Fibroblast of lung (primary cell): ENCODE measurements at regions not wholly inside any gene's neighbourhood (a gene's known extent, or its start where the extent isn't known, plus 50 kb on each side); places are given as distances from the start of the nearest gene placed in this dataset.

Experiments used
- DNase-seq, 2 donors: peaks; one replicate each; pipeline versions ENCODE4 v3.0.0 to v3.0.0-alpha.2; 2010; ENCODE audit warnings: low read depth in 2 of 2
- H2AFZ ChIP-seq: 2 replicates; pipeline ENCODE4 v1.5.1; 2012; ENCODE audit warnings: low read length, control low read depth, inconsistent platforms
- H3K27ac ChIP-seq: 2 replicates; pipeline ENCODE4 v1.5.1; 2011; ENCODE audit warnings: low read length, control low read depth; ENCODE audit not compliant: insufficient read depth
- H3K27me3 ChIP-seq: 2 replicates; pipeline ENCODE4 v1.5.1; 2011; ENCODE audit warnings: mild to moderate bottlenecking, low read length; ENCODE audit not compliant: control insufficient read depth, insufficient read depth
- H3K36me3 ChIP-seq: 2 replicates; pipeline ENCODE4 v1.5.1; 2011; ENCODE audit warnings: low read length; ENCODE audit not compliant: control insufficient read depth, insufficient read depth
- H3K4me1 ChIP-seq: 2 replicates; pipeline ENCODE4 v1.5.1; 2011; ENCODE audit warnings: low read length; ENCODE audit not compliant: control insufficient read depth, insufficient read depth; ENCODE audit errors: extremely low read depth
- H3K4me2 ChIP-seq: 2 replicates; pipeline ENCODE4 v1.5.1; 2011; ENCODE audit warnings: low read length, control low read depth; ENCODE audit not compliant: insufficient read depth; ENCODE audit errors: extremely low read depth
- H3K4me3 ChIP-seq, 4 experiments: fragments of 200-600 bp in 1 of 4; sonication (generic) in 1 of 4; replicated peaks in 1 of 4; 2 replicates each; pipeline ENCODE4 v1.5.1; 2011 to 2016; ENCODE audit warnings: low read length in 4 of 4, low read depth in 3 of 4, mild to moderate bottlenecking in 3 of 4, control low read depth in 2 of 4, inconsistent platforms in 1 of 4, mixed read lengths in 1 of 4; ENCODE audit not compliant: insufficient read depth in 1 of 4; ENCODE audit errors: control extremely low read depth in 1 of 4
- H3K79me2 ChIP-seq: 2 replicates; pipeline ENCODE4 v1.5.1; 2012; ENCODE audit warnings: mild to moderate bottlenecking, low read length, inconsistent platforms; ENCODE audit not compliant: control insufficient read depth, insufficient read depth
- H3K9ac ChIP-seq: 2 replicates; pipeline ENCODE4 v1.5.1; 2011; ENCODE audit warnings: mild to moderate bottlenecking, low read length, control low read depth; ENCODE audit not compliant: insufficient read depth
- H3K9me3 ChIP-seq: 2 replicates; pipeline ENCODE4 v1.5.1; 2012; ENCODE audit warnings: low read depth, low read length; ENCODE audit not compliant: control insufficient read depth, insufficient read depth
- H4K20me1 ChIP-seq: 2 replicates; pipeline ENCODE4 v1.5.1; 2011; ENCODE audit warnings: low read length; ENCODE audit not compliant: control insufficient read depth, insufficient read depth; ENCODE audit errors: extremely low read depth
- EZH2 ChIP-seq: IDR thresholded peaks from 2 replicates; pipeline ENCODE4 v1.5.1; 2012; ENCODE audit warnings: low read length, control low read depth, mild to moderate bottlenecking; ENCODE audit errors: missing control alignments
- TF ChIP-seq, protein P1 (sequence below), 2 donors: IDR thresholded peaks in 1 of 2; conservative IDR thresholded peaks in 1 of 2; 1 replicate in 1 of 2; 2 replicates in 1 of 2; pipeline ENCODE4 v1.5.1; 2011 to 2012; ENCODE audit warnings: low read length in 2 of 2, control low read depth in 1 of 2, inconsistent platforms in 1 of 2, low read depth in 1 of 2, mild to moderate bottlenecking in 1 of 2

DNA sequence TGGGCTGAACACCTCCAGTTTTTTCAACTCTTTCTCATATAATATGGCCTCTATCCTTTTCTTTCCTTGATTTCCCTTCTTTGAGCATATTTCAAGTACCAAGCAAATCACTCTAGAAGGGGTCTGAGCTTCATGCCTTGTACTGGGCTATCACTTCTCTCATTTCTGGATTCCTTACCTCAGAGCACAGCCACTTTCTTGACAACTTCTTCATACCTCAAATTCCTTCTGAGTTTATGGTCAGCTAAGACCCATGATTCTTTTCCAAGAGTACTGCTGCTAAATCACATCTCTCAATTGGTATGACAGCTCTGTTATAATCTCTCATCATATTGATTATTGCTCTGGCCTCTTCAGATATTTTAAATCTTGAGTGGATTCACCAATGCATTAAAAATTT, 224.8 kb upstream of the ZBED5 start:
- DNase-seq, result peak in 1 of 2 donors; percentile 22
- TF ChIP-seq, protein P1, sequence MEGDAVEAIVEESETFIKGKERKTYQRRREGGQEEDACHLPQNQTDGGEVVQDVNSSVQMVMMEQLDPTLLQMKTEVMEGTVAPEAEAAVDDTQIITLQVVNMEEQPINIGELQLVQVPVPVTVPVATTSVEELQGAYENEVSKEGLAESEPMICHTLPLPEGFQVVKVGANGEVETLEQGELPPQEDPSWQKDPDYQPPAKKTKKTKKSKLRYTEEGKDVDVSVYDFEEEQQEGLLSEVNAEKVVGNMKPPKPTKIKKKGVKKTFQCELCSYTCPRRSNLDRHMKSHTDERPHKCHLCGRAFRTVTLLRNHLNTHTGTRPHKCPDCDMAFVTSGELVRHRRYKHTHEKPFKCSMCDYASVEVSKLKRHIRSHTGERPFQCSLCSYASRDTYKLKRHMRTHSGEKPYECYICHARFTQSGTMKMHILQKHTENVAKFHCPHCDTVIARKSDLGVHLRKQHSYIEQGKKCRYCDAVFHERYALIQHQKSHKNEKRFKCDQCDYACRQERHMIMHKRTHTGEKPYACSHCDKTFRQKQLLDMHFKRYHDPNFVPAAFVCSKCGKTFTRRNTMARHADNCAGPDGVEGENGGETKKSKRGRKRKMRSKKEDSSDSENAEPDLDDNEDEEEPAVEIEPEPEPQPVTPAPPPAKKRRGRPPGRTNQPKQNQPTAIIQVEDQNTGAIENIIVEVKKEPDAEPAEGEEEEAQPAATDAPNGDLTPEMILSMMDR (conservative IDR thresholded peaks at IDR 0.05 in 1 of 2, IDR thresholded peaks at IDR 0.05 in 1 of 2; ENCODE audit: low read depth in 1 of 2, low read length in 2 of 2), result no peak
- TF ChIP-seq EZH2, result no peak
- Histone ChIP-seq H3K9ac (no peak overlapping the region), H3K9me3 (no peaks in the 10 kb centered on the region), H2AFZ (no peak overlapping the region), H3K4me2 (no peak overlapping the region), H3K79me2 (no peaks in the 10 kb centered on the region), H3K27me3 (peaks cover 31% of the 10 kb centered on the region), H4K20me1 (no peaks in the 10 kb centered on the region), H3K36me3 (no peaks in the 10 kb centered on the region), H3K27ac (no peak overlapping the region), H3K4me1 (no peaks in the 10 kb centered on the region), H3K4me3 (no peak overlapping the region)

DNA sequence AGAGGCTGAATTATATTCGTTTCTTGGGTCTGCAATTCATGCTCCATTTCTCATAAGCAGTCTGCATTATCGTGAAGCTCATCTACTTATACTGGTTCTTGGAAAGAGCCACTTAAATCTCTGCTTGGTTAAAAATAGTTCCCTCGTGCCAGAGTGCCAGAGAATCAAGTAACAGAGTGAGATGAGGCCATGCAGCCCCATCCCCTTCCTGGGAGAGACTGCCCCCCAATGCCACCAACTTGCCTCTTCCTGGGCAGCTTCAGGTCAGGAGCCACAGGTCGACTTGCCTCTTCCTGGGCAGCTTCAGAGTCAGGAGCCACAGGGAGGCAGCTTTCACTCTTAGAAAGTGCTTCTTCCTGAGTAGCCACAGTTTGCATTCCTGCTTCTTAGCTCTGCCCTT, 223.9 kb upstream of the ZBED5 start:
- no peak overlapping the region for H3K4me2 ChIP-seq

DNA sequence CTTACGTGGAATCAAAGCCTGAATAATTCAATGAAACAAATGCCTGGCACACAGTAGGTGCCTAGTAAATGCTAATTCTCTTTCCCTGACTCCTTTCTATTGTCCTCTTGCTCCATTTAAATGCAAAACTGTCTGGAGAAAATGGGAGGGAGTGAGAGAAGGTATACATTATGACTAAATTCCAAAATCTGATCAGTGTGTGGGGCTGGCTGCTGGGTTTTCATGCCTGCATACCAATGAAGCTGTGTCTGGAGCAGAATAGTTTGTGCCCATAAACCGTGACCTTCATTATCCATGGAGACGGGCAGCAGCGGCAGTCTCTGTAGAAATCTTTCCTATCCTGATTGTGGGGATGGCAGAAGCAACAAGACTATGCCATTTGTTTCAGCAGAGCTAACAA, 223.4 kb upstream of the ZBED5 start:
- Histone ChIP-seq H3K9me3 (no peaks in the 10 kb centered on the region), H3K9ac (no peak overlapping the region), H4K20me1 (no peaks in the 10 kb centered on the region), H3K27me3 (peaks cover 33% of the 10 kb centered on the region), H3K27ac (no peak overlapping the region), H3K4me1 (no peaks in the 10 kb centered on the region), H3K4me3 (no peak overlapping the region), H3K4me2 (no peak overlapping the region), H2AFZ (no peak overlapping the region), H3K79me2 (no peaks in the 10 kb centered on the region), H3K36me3 (no peaks in the 10 kb centered on the region)
- no peak for DNase-seq
- TF ChIP-seq EZH2, result no peak
- TF ChIP-seq, protein P1 (conservative IDR thresholded peaks at IDR 0.05 in 1 of 2, IDR thresholded peaks at IDR 0.05 in 1 of 2; ENCODE audit: low read depth in 1 of 2, low read length in 2 of 2), result no peak

More for the DNA sequence above, 223.9 kb upstream of the ZBED5 start:
- H3K9me3 ChIP-seq, result no peaks in the 10 kb centered on the region
- H3K4me1 ChIP-seq, result no peaks in the 10 kb centered on the region
- H3K4me3 ChIP-seq, result no peak overlapping the region
- H2AFZ ChIP-seq, result no peak overlapping the region
- no peaks in the 10 kb centered on the region for H4K20me1 ChIP-seq
- DNase-seq, result no peak
- H3K36me3 ChIP-seq, result no peaks in the 10 kb centered on the region
- no peak for TF ChIP-seq EZH2
- TF ChIP-seq, protein P1 (conservative IDR thresholded peaks at IDR 0.05 in 1 of 2, IDR thresholded peaks at IDR 0.05 in 1 of 2; ENCODE audit: low read depth in 1 of 2, low read length in 2 of 2), result no peak
- H3K27me3 ChIP-seq, result peaks cover 33% of the 10 kb centered on the region
- no peak overlapping the region for H3K27ac ChIP-seq
- no peaks in the 10 kb centered on the region for H3K79me2 ChIP-seq
- H3K9ac ChIP-seq, result no peak overlapping the region
